Lung (tissue), 11 donors: ENCODE measurements at regions not wholly inside any gene's neighbourhood (a gene's known extent, or its start where the extent isn't known, plus 50 kb on each side); places are given as distances from the start of the nearest gene placed in this dataset.

Experiments used
- ATAC-seq: fragments of 200-7000 bp; cut with Tn5 transposase; one replicate; pipeline ENCODE4 v1.9.1; 2020; ENCODE audit warnings: moderate number of reproducible peaks; ENCODE audit not compliant: insufficient read depth, low FRiP score
- DNase-seq, 3 donors: peaks; one replicate each; pipeline ENCODE4 v3.0.0-alpha.2; 2013 to 2017
- H3K27ac ChIP-seq, 2 donors: one replicate each; pipeline ENCODE4 v1.5.1; 2013; ENCODE audit warnings: mild to moderate bottlenecking in 2 of 2, moderate library complexity in 2 of 2, control low read depth in 1 of 2, inconsistent platforms in 1 of 2, low read depth in 1 of 2, low read length in 1 of 2
- H3K27me3 ChIP-seq, 3 donors: one replicate each; pipeline ENCODE4 v1.5.1; 2013; ENCODE audit warnings: low read length in 2 of 3; ENCODE audit not compliant: control insufficient read depth in 3 of 3, insufficient read depth in 3 of 3
- H3K36me3 ChIP-seq, 4 donors: one replicate each; pipeline ENCODE4 v1.5.1; 2013; ENCODE audit warnings: low read length in 4 of 4, mild to moderate bottlenecking in 1 of 4, moderate library complexity in 1 of 4; ENCODE audit not compliant: control insufficient read depth in 4 of 4, insufficient read depth in 4 of 4
- H3K4me1 ChIP-seq, 5 donors: one replicate each; pipeline ENCODE4 v1.5.1; 2013; ENCODE audit warnings: low read length in 5 of 5, mild to moderate bottlenecking in 2 of 5, moderate library complexity in 1 of 5; ENCODE audit not compliant: control insufficient read depth in 5 of 5, insufficient read depth in 5 of 5
- H3K4me3 ChIP-seq: one replicate; pipeline ENCODE4 v1.5.1; 2013; ENCODE audit warnings: mild to moderate bottlenecking, control low read depth, moderate library complexity
- H3K9ac ChIP-seq, 2 donors: one replicate each; pipeline ENCODE4 v1.5.1; 2013; ENCODE audit warnings: low read length in 2 of 2, control low read depth in 1 of 2; ENCODE audit not compliant: insufficient read depth in 1 of 2
- H3K9me3 ChIP-seq, 4 donors: one replicate each; pipeline ENCODE4 v1.5.1; 2013; ENCODE audit warnings: low read length in 3 of 4, mild to moderate bottlenecking in 1 of 4, moderate library complexity in 1 of 4; ENCODE audit not compliant: control insufficient read depth in 4 of 4, insufficient read depth in 3 of 4
- CTCF ChIP-seq: IDR thresholded peaks from 2 replicates; pipeline ENCODE4 v1.5.1; 2012; ENCODE audit warnings: mild to moderate bottlenecking; ENCODE audit errors: control extremely low read depth, extremely low read depth
- WGBS, 2 donors: extraction: QIAGEN DNeasy Blood & Tissue Kit; methylation state at CpG; one replicate each; pipeline ENCODE4 v1.1.7; 2013; 5-methylcytosine and 5-hydroxymethylcytosine counted together
- donor health status: control.
- donor health status: control.
- donor health status: Bipolar disorder and iron deficiency.
- donor health status: healthy.
- donor health status: DM: yes; HTN: yes; CAD: no.

GRCh38 chr2:19758658-19759057 lies 143.1 kb downstream of the TTC32 start:
- WGBS, 2 donors, result 75 to 76% methylated on average over 5 of the region's 5 CpGs

GRCh38 chr2:19757586-19757985 lies 144.2 kb downstream of the TTC32 start:
- no peak for DNase-seq
- Histone ChIP-seq H3K9me3 (no peaks in the 10 kb centered on the region), H3K27ac (no peak overlapping the region), H3K4me1 (no peaks in the 10 kb centered on the region), H3K4me3 (no peak overlapping the region), H3K9ac (no peak overlapping the region), H3K27me3 (no peaks in the 10 kb centered on the region), H3K36me3 (no peaks in the 10 kb centered on the region)
- no peak for ATAC-seq
- no peak for TF ChIP-seq CTCF
- WGBS, 2 donors, result 80 to 82% methylated on average over 3 of the region's 3 CpGs

More at GRCh38 chr2:19758658-19759057, 143.1 kb downstream of the TTC32 start:
- Histone ChIP-seq H3K4me1 (no peaks in the 10 kb centered on the region), H3K27me3 (no peaks in the 10 kb centered on the region), H3K9ac (no peak overlapping the region), H3K27ac (no peak overlapping the region), H3K4me3 (no peak overlapping the region), H3K9me3 (no peaks in the 10 kb centered on the region), H3K36me3 (no peaks in the 10 kb centered on the region)
- ATAC-seq (no peak), DNase-seq (no peak)
- TF ChIP-seq CTCF, result no peak

GRCh38 chr2:19754907-19755306 lies 146.9 kb downstream of the TTC32 start:
- no peak for ATAC-seq
- DNase-seq, result no peak
- no peak overlapping the region for H3K9ac ChIP-seq

More at GRCh38 chr2:19754907-19755306, 146.9 kb downstream of the TTC32 start:
- H3K27me3 ChIP-seq, result no peaks in the 10 kb centered on the region
- no peak overlapping the region for H3K4me3 ChIP-seq
- H3K27ac ChIP-seq, result no peak overlapping the region
- WGBS, 2 donors, result 75 to 82% methylated on average over 10 of the region's 10 CpGs
- no peaks in the 10 kb centered on the region for H3K36me3 ChIP-seq
- no peak for TF ChIP-seq CTCF
- no peaks in the 10 kb centered on the region for H3K4me1 ChIP-seq
- H3K9me3 ChIP-seq, result no peaks in the 10 kb centered on the region
